HUES48 (cell line): ENCODE measurements at regions not wholly inside any gene's neighbourhood (a gene's known extent, or its start where the extent isn't known, plus 50 kb on each side); places are given as distances from the start of the nearest gene placed in this dataset.

Experiments
- H3K27ac ChIP-seq: one replicate; pipeline ENCODE4 v1.7.0; 2013; ENCODE audit warnings: low read depth, low read length, inconsistent platforms
- H3K27me3 ChIP-seq: 2 replicates; pipeline ENCODE4 v1.6.1; 2013; ENCODE audit warnings: mild to moderate bottlenecking, low read length; ENCODE audit not compliant: control insufficient read depth, insufficient read depth
- H3K36me3 ChIP-seq: 2 replicates; pipeline ENCODE4 v1.6.1; 2013; ENCODE audit warnings: low read length; ENCODE audit not compliant: control insufficient read depth, insufficient read depth
- H3K4me1 ChIP-seq: 2 replicates; pipeline ENCODE4 v1.6.1; 2013; ENCODE audit warnings: mild to moderate bottlenecking, low read length; ENCODE audit not compliant: control insufficient read depth, insufficient read depth
- H3K4me3 ChIP-seq: 2 replicates; pipeline ENCODE4 v1.5.1; 2013; ENCODE audit warnings: mild to moderate bottlenecking, low read depth, low read length
- H3K9ac ChIP-seq: 2 replicates; pipeline ENCODE4 v1.6.1; 2013; ENCODE audit warnings: mild to moderate bottlenecking, low read depth, low read length, moderate library complexity
- H3K9me3 ChIP-seq: 2 replicates; pipeline ENCODE4 v1.6.1; 2013; ENCODE audit warnings: low read length; ENCODE audit not compliant: control insufficient read depth, insufficient read depth

DNA sequence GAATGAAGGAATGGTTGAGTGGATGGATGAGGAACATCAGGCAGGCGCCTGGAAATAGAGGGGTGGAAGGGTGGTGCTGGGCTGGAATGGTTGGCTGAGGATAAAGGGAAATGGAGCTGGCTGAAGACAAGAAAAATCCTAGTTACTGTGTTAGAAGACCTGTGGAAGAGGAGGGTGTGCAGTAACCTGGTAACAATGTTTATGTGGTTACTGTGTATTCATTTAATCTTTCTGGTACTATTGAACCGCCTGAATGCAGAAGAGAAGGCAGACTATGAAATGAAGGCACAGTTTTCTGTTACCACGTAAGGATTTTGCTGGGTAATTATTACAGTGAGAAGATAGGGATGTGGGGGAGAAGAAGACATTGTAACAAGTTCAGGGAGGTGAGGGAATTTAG is 110.3 kb upstream of the MGAT5 start:
- no peaks in the 10 kb centered on the region for H3K9me3 ChIP-seq
- no peak overlapping the region for H3K9ac ChIP-seq
- H3K36me3 ChIP-seq = no peaks in the 10 kb centered on the region
- no peak overlapping the region for H3K27ac ChIP-seq
- H3K4me1 ChIP-seq = peaks cover 42% of the 10 kb centered on the region
- H3K27me3 ChIP-seq = no peaks in the 10 kb centered on the region
- no peak overlapping the region for H3K4me3 ChIP-seq

GRCh38 chr2:134144081-134144596 is 109.7 kb upstream of the MGAT5 start:
- no peak overlapping the region for H3K4me3 ChIP-seq
- no peak overlapping the region for H3K27ac ChIP-seq
- H3K4me1 ChIP-seq = peaks cover 39% of the 10 kb centered on the region
- H3K9ac ChIP-seq = no peak overlapping the region
- no peaks in the 10 kb centered on the region for H3K9me3 ChIP-seq
- H3K27me3 ChIP-seq = no peaks in the 10 kb centered on the region
- no peaks in the 10 kb centered on the region for H3K36me3 ChIP-seq

- Histone ChIP-seq H3K9ac (no peak overlapping the region), H3K27ac (no peak overlapping the region), H3K36me3 (no peaks in the 10 kb centered on the region), H3K9me3 (no peaks in the 10 kb centered on the region), H3K4me1 (peaks cover 39% of the 10 kb centered on the region), H3K27me3 (no peaks in the 10 kb centered on the region), H3K4me3 (no peak overlapping the region)
These were observed 109.2 kb upstream of the MGAT5 start for GRCh38 chr2:134144651-134145050.

GRCh38 chr2:134145519-134145918 is 108.4 kb upstream of the MGAT5 start:
- Histone ChIP-seq H3K9ac (no peak overlapping the region), H3K4me3 (no peak overlapping the region), H3K9me3 (no peaks in the 10 kb centered on the region), H3K36me3 (no peaks in the 10 kb centered on the region), H3K27ac (no peak overlapping the region), H3K4me1 (peaks cover 39% of the 10 kb centered on the region), H3K27me3 (no peaks in the 10 kb centered on the region)

- no peaks in the 10 kb centered on the region for H3K27me3 ChIP-seq
- no peak overlapping the region for H3K4me3 ChIP-seq
- H3K36me3 ChIP-seq = no peaks in the 10 kb centered on the region
- peaks cover 35% of the 10 kb centered on the region for H3K4me1 ChIP-seq
- H3K9ac ChIP-seq = no peak overlapping the region
- no peaks in the 10 kb centered on the region for H3K9me3 ChIP-seq
- H3K27ac ChIP-seq = no peak overlapping the region
These were observed 107.7 kb upstream of the MGAT5 start for GRCh38 chr2:134146161-134146560.

GRCh38 chr2:134146620-134147019 is 107.3 kb upstream of the MGAT5 start:
- no peak overlapping the region for H3K9ac ChIP-seq
- H3K4me3 ChIP-seq = no peak overlapping the region
- no peak overlapping the region for H3K27ac ChIP-seq
- H3K4me1 ChIP-seq = peaks cover 32% of the 10 kb centered on the region
- H3K27me3 ChIP-seq = no peaks in the 10 kb centered on the region
- H3K36me3 ChIP-seq = no peaks in the 10 kb centered on the region
- no peaks in the 10 kb centered on the region for H3K9me3 ChIP-seq

- Histone ChIP-seq H3K4me1 (peaks cover 26% of the 10 kb centered on the region), H3K27me3 (no peaks in the 10 kb centered on the region), H3K36me3 (no peaks in the 10 kb centered on the region), H3K9ac (no peak overlapping the region), H3K27ac (no peak overlapping the region), H3K4me3 (no peak overlapping the region), H3K9me3 (no peaks in the 10 kb centered on the region)
These were observed 105.7 kb upstream of the MGAT5 start for GRCh38 chr2:134148172-134148571.

GRCh38 chr2:134148843-134149472 is 104.9 kb upstream of the MGAT5 start:
- Histone ChIP-seq H3K27ac (no peak overlapping the region), H3K9ac (no peak overlapping the region), H3K9me3 (no peaks in the 10 kb centered on the region), H3K4me1 (peaks cover 19% of the 10 kb centered on the region), H3K36me3 (no peaks in the 10 kb centered on the region), H3K4me3 (no peak overlapping the region), H3K27me3 (no peaks in the 10 kb centered on the region)

- H3K4me1 ChIP-seq = peaks cover 15% of the 10 kb centered on the region
- H3K9me3 ChIP-seq = no peaks in the 10 kb centered on the region
- H3K36me3 ChIP-seq = no peaks in the 10 kb centered on the region
- no peaks in the 10 kb centered on the region for H3K27me3 ChIP-seq
- no peak overlapping the region for H3K27ac ChIP-seq
- no peak overlapping the region for H3K9ac ChIP-seq
- H3K4me3 ChIP-seq = no peak overlapping the region
These were observed 104.0 kb upstream of the MGAT5 start for GRCh38 chr2:134149904-134150303.

- H3K4me1 ChIP-seq = peaks cover 15% of the 10 kb centered on the region
- H3K27ac ChIP-seq = no peak overlapping the region
- no peaks in the 10 kb centered on the region for H3K9me3 ChIP-seq
- H3K4me3 ChIP-seq = no peak overlapping the region
- H3K27me3 ChIP-seq = no peaks in the 10 kb centered on the region
- H3K9ac ChIP-seq = no peak overlapping the region
- no peaks in the 10 kb centered on the region for H3K36me3 ChIP-seq
These were observed 103.1 kb upstream of the MGAT5 start for GRCh38 chr2:134150760-134151159.

DNA sequence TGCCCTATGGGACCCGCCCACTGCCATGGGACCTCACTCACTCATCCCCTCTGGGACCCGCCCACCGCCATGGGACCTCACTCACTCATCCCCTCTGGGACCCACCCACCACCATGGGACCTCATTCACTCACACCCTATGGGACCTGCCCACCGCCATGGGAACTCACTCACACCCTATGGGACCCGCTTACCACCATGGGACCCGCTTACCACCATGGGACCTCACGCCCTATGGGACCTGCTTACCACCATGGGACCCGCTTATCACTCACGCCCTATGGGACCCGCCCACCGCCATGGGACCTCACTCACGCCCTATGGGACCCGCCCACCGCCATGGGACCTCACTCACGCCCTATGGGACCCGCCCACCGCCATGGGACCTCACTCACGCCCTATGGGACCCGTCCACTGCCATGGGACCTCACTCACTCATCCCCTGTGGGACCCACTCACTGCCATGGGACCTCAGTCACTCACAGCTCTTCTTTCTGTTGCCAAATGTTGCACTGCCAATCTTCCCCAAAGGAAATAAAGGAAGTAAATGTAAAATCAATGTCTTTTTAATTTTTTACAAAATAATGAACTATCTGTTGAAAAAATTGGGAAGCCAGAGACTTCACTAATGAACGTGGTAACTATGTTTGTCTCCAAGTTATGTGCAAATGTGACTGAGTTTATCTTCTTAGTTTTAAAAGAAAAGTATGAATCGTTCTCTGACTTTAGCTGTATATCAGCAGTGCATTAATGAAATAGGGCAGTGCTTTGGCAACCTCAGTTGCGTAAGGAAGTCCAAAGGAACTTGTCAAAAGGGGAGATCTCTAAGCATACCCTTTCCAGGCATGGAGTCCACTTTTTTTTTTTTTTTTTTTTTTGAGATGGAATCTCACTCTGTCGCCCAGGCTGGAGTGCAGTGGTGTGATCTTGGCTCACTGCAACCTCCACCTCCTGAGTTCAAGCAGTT is 101.5 kb upstream of the MGAT5 start:
- Histone ChIP-seq H3K27ac (no peak overlapping the region), H3K9me3 (no peaks in the 10 kb centered on the region), H3K27me3 (no peaks in the 10 kb centered on the region), H3K9ac (no peak overlapping the region), H3K36me3 (no peaks in the 10 kb centered on the region), H3K4me1 (peaks cover 4% of the 10 kb centered on the region), H3K4me3 (no peak overlapping the region)
